ENCODE measurements at regions not wholly inside any gene's neighbourhood (a gene's known extent, or its start where the extent isn't known, plus 50 kb on each side); places are given as distances from the start of the nearest gene placed in this dataset.

- BruUV-seq (replicated peaks): no TSS peak
- no peak for DNase-seq (ENCODE audit: extremely low read depth in 1 of 4, low spot score in 3 of 4)
- Histone ChIP-seq H4K20me1 (replicated peaks; ENCODE audit: control insufficient read depth, insufficient read depth, low read length) (no peaks in the 10 kb centered on the region), H3K4me2 (ENCODE audit: insufficient read depth, low read length) (no peak overlapping the region), H3K36me3 (ENCODE audit: control insufficient read depth, insufficient read depth, low read length) (no peaks in the 10 kb centered on the region), H2AFZ (ENCODE audit: low read depth, low read length) (no peak overlapping the region), H3K9me3 (replicated peaks; ENCODE audit: control insufficient read depth, insufficient read depth, low read depth, low read length) (no peaks in the 10 kb centered on the region), H3K79me2 (ENCODE audit: control insufficient read depth, insufficient read depth, low read length) (no peaks in the 10 kb centered on the region), H3K4me1 (replicated peaks in 1 of 2; ENCODE audit: control insufficient read depth in 2 of 2, insufficient read depth in 2 of 2, low read length in 2 of 2) (no peaks in the 10 kb centered on the region), H3K27ac (ENCODE audit: extremely low read depth, low read depth, low read length) (no peak overlapping the region), H3K27me3 (ENCODE audit: control insufficient read depth in 2 of 2, insufficient read depth in 2 of 2, low read length in 2 of 2) (no peaks in the 10 kb centered on the region), H3K9me1 (ENCODE audit: control insufficient read depth, insufficient read depth, low read length) (no peaks in the 10 kb centered on the region), H3K4me3 (no peak overlapping the region), H3K9ac (ENCODE audit: insufficient read depth in 1 of 2, low read depth in 2 of 2, low read length in 2 of 2) (no peak overlapping the region)
- intact Hi-C loops (cut with micrococcal nuclease): loop anchor here (10.0 kb wide), 1 partner anchor 457 kb away; no protein-coding TSS in a partner anchor
- no peak for ATAC-seq
- in situ Hi-C loops (cut with MboI): loop anchor here (25.0 kb wide), 2 partner anchors 750 to 1350 kb away; no protein-coding TSS in a partner anchor
- 0% methylated on average over 1 of the region's 1 CpG for WGBS (ENCODE audit: insufficient coverage, low coverage, missing lambda C conversion rate)
- FAIRE-seq: no peak
- no peak for TF ChIP-seq E2F3 (CRISPR knock-in tag; IDR thresholded peaks at IDR 0.05)
- TF ChIP-seq ZNF23 (CRISPR knock-in tag; IDR thresholded peaks at IDR 0.05): no peak
- no peak for TF ChIP-seq CBX5 (IDR thresholded peaks at IDR 0.05; ENCODE audit: borderline replicate concordance, low read depth)
- ChIA-PET POLR2A (no interaction called here), CTCF (ENCODE audit: low intra/inter-chr PET ratio) (no interaction called here)
Measured at GRCh38 chr7:16062269-16062668, 359.1 kb downstream of the CRPPA start.

DNA sequence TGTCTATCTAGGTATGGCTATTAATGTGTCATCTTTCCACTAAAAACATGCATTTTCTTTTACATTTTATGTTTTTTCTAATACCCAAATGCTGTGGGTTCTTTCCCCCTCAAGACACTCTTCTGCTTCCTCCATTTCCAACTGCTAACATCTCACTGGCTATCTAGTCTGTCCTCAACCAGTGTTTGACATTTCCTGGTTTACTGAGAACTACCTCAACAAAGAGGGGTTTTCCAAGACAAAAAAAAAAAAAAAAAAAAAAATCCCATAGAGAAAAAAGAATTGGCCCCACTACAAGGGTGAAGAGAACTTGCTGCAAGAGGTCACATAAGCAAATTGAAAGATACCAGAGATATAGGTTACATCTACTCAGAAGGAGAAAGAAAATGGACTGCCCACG, 359.7 kb downstream of the CRPPA start:
- Histone ChIP-seq H2AFZ (ENCODE audit: low read depth, low read length) (no peak overlapping the region), H4K20me1 (replicated peaks; ENCODE audit: control insufficient read depth, insufficient read depth, low read length) (no peaks in the 10 kb centered on the region), H3K9me1 (ENCODE audit: control insufficient read depth, insufficient read depth, low read length) (no peaks in the 10 kb centered on the region), H3K79me2 (ENCODE audit: control insufficient read depth, insufficient read depth, low read length) (no peaks in the 10 kb centered on the region), H3K4me1 (replicated peaks in 1 of 2; ENCODE audit: control insufficient read depth in 2 of 2, insufficient read depth in 2 of 2, low read length in 2 of 2) (no peaks in the 10 kb centered on the region), H3K9me3 (replicated peaks; ENCODE audit: control insufficient read depth, insufficient read depth, low read depth, low read length) (no peaks in the 10 kb centered on the region), H3K4me3 (no peak overlapping the region), H3K27me3 (ENCODE audit: control insufficient read depth in 2 of 2, insufficient read depth in 2 of 2, low read length in 2 of 2) (no peaks in the 10 kb centered on the region), H3K4me2 (ENCODE audit: insufficient read depth, low read length) (no peak overlapping the region), H3K9ac (ENCODE audit: insufficient read depth in 1 of 2, low read depth in 2 of 2, low read length in 2 of 2) (no peak overlapping the region), H3K36me3 (ENCODE audit: control insufficient read depth, insufficient read depth, low read length) (no peaks in the 10 kb centered on the region), H3K27ac (ENCODE audit: extremely low read depth, low read depth, low read length) (no peak overlapping the region)
- in situ Hi-C loops (cut with MboI): loop anchor here (25.0 kb wide), 2 partner anchors 749 to 1349 kb away; no protein-coding TSS in a partner anchor
- 0% methylated on average over 1 of the region's 1 CpG for WGBS (ENCODE audit: insufficient coverage, low coverage, missing lambda C conversion rate)
- CTCF ChIA-PET (ENCODE audit: low intra/inter-chr PET ratio): interaction anchor here (0.6 kb wide), 1 partner anchor 559 kb away, joined by 6 read pairs; no protein-coding TSS in a partner anchor
- TF ChIP-seq TCF7L2 (IDR thresholded peaks at IDR 0.05; ENCODE audit: low read depth, low read length) (no peak), RAD21 (CRISPR knock-in tag; conservative IDR thresholded peaks at IDR 0.05 in 1 of 2, IDR thresholded peaks at IDR 0.05 in 1 of 2) (no peak), KDM5B (IDR thresholded peaks at IDR 0.05; ENCODE audit: insufficient replicate concordance, low read depth, low read length) (no peak)
- TF ChIP-seq, protein P1, sequence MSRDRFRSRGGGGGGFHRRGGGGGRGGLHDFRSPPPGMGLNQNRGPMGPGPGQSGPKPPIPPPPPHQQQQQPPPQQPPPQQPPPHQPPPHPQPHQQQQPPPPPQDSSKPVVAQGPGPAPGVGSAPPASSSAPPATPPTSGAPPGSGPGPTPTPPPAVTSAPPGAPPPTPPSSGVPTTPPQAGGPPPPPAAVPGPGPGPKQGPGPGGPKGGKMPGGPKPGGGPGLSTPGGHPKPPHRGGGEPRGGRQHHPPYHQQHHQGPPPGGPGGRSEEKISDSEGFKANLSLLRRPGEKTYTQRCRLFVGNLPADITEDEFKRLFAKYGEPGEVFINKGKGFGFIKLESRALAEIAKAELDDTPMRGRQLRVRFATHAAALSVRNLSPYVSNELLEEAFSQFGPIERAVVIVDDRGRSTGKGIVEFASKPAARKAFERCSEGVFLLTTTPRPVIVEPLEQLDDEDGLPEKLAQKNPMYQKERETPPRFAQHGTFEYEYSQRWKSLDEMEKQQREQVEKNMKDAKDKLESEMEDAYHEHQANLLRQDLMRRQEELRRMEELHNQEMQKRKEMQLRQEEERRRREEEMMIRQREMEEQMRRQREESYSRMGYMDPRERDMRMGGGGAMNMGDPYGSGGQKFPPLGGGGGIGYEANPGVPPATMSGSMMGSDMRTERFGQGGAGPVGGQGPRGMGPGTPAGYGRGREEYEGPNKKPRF (IDR thresholded peaks at IDR 0.05; ENCODE audit: low read depth, low read length): no peak
- POLR2A ChIA-PET: no interaction called here
- DNase-seq (ENCODE audit: extremely low read depth in 1 of 4, low spot score in 3 of 4) (no peak), ATAC-seq (no peak), FAIRE-seq (no peak)
- no TSS peak for BruUV-seq (replicated peaks)
- intact Hi-C loops (cut with micrococcal nuclease): loop anchor here (10.0 kb wide), 1 partner anchor 457 kb away; no protein-coding TSS in a partner anchor
